Hepatocyte (in vitro differentiated cells): ENCODE measurements at regions not wholly inside any gene's neighbourhood (a gene's known extent, or its start where the extent isn't known, plus 50 kb on each side); places are given as distances from the start of the nearest gene placed in this dataset.
A peak's percentile ranks its signal among the peaks of the same experiment; 100 is the strongest.

ENCODE experiments used
- DNase-seq: peaks from one replicate; pipeline ENCODE4 v3.0.0-alpha.2; 2016; ENCODE audit warnings: low spot score
- H2AFZ ChIP-seq: fragments of 200-600 bp; sonication (generic); 2 replicates; pipeline ENCODE4 v1.6.0; 2016; ENCODE audit warnings: antibody characterized with exemption, mild to moderate bottlenecking
- H3K27ac ChIP-seq: fragments of 200-600 bp; sonication (generic); 2 replicates; pipeline ENCODE4 v1.5.1; 2016; ENCODE audit warnings: mild to moderate bottlenecking
- H3K27me3 ChIP-seq: fragments of 200-600 bp; sonication (generic); 2 replicates; pipeline ENCODE4 v1.6.1; 2016
- H3K36me3 ChIP-seq: fragments of 200-600 bp; sonication (generic); replicated peaks from 2 replicates; pipeline ENCODE4 v1.5.1; 2016; ENCODE audit warnings: low read depth; ENCODE audit not compliant: insufficient read depth
- H3K4me1 ChIP-seq: fragments of 200-600 bp; sonication (generic); 2 replicates; pipeline ENCODE4 v1.5.1; 2016; ENCODE audit warnings: mild to moderate bottlenecking, moderate library complexity; ENCODE audit not compliant: insufficient read depth
- H3K4me2 ChIP-seq: fragments of 200-600 bp; sonication (generic); 2 replicates; pipeline ENCODE4 v1.6.0; 2016
- H3K4me3 ChIP-seq: fragments of 200-600 bp; sonication (generic); 2 replicates; pipeline ENCODE4 v1.5.1; 2016; ENCODE audit warnings: mild to moderate bottlenecking
- H3K79me2 ChIP-seq: fragments of 200-600 bp; sonication (generic); 2 replicates; pipeline ENCODE4 v1.6.0; 2017; ENCODE audit warnings: mild to moderate bottlenecking
- H3K9me2 ChIP-seq: fragments of 200-600 bp; sonication (generic); replicated peaks from 2 replicates; pipeline ENCODE4 v1.6.0; 2017; ENCODE audit warnings: mild to moderate bottlenecking; ENCODE audit not compliant: insufficient read depth
- H3K9me3 ChIP-seq: fragments of 200-600 bp; sonication (generic); 2 replicates; pipeline ENCODE4 v1.5.1; 2016; ENCODE audit warnings: low read depth, mild to moderate bottlenecking
- H4K20me1 ChIP-seq: fragments of 200-600 bp; sonication (generic); 2 replicates; pipeline ENCODE4 v1.6.0; 2016; ENCODE audit warnings: mild to moderate bottlenecking; ENCODE audit not compliant: insufficient read depth, poor library complexity, severe bottlenecking
- CTCF ChIP-seq: fragments of 200-600 bp; sonication (generic); IDR thresholded peaks from 2 replicates; pipeline ENCODE4 v1.5.1; 2016; ENCODE audit warnings: antibody characterized with exemption, mild to moderate bottlenecking; ENCODE audit not compliant: poor library complexity
- EZH2 ChIP-seq: fragments of 200-600 bp; sonication (generic); IDR thresholded peaks from 2 replicates; pipeline ENCODE4 v1.6.1; 2016; ENCODE audit warnings: antibody characterized with exemption, mild to moderate bottlenecking, borderline replicate concordance
- EZH2phosphoT487 ChIP-seq: fragments of 200-600 bp; sonication (generic); IDR thresholded peaks from one replicate; pipeline ENCODE4 v1.6.1; 2018; ENCODE audit warnings: antibody characterized with exemption, mild to moderate bottlenecking, low read depth, moderate library complexity; ENCODE audit not compliant: unreplicated experiment, severe bottlenecking
- WGBS: methylation state at CpG from one replicate; pipeline ENCODE4 v1.1.6; 2016; ENCODE audit warnings: low lambda C conversion rate; ENCODE audit errors: missing lambda C conversion rate; 5-methylcytosine and 5-hydroxymethylcytosine counted together

GRCh38 chr14:58724206-58724605 lies 86.4 kb downstream of the DACT1 start:
- no peak overlapping the region for H2AFZ ChIP-seq
- no peak overlapping the region for H3K4me3 ChIP-seq
- no peaks in the 10 kb centered on the region for H3K9me2 ChIP-seq
- H3K4me2 ChIP-seq: no peak overlapping the region
- H4K20me1 ChIP-seq: no peaks in the 10 kb centered on the region
- TF ChIP-seq EZH2phosphoT487 (no peak), EZH2 (no peak), CTCF (no peak)
- no peaks in the 10 kb centered on the region for H3K79me2 ChIP-seq
- no peaks in the 10 kb centered on the region for H3K36me3 ChIP-seq
- no peak for DNase-seq
- no peaks in the 10 kb centered on the region for H3K27me3 ChIP-seq
- WGBS: 85% methylated on average over 2 of the region's 2 CpGs
- H3K9me3 ChIP-seq: no peaks in the 10 kb centered on the region
- no peak overlapping the region for H3K27ac ChIP-seq
- no peaks in the 10 kb centered on the region for H3K4me1 ChIP-seq

GRCh38 chr14:58724702-58725101 lies 86.9 kb downstream of the DACT1 start:
- H3K9me3 ChIP-seq: no peaks in the 10 kb centered on the region
- H3K4me2 ChIP-seq: no peak overlapping the region
- no peaks in the 10 kb centered on the region for H3K27me3 ChIP-seq
- H3K9me2 ChIP-seq: no peaks in the 10 kb centered on the region
- no peaks in the 10 kb centered on the region for H3K4me1 ChIP-seq
- no peak overlapping the region for H3K27ac ChIP-seq
- 84% methylated on average over 1 of the region's 1 CpG for WGBS
- no peaks in the 10 kb centered on the region for H4K20me1 ChIP-seq
- H2AFZ ChIP-seq: no peak overlapping the region
- no peak for DNase-seq
- TF ChIP-seq CTCF (no peak), EZH2phosphoT487 (no peak), EZH2 (no peak)
- H3K79me2 ChIP-seq: no peaks in the 10 kb centered on the region
- H3K4me3 ChIP-seq: no peak overlapping the region
- H3K36me3 ChIP-seq: no peaks in the 10 kb centered on the region

- DNase-seq: no peak
- H3K4me2 ChIP-seq: no peak overlapping the region
- TF ChIP-seq CTCF: no peak
- no peak for TF ChIP-seq EZH2
- TF ChIP-seq EZH2phosphoT487: no peak
- H3K79me2 ChIP-seq: no peaks in the 10 kb centered on the region
- no peak overlapping the region for H2AFZ ChIP-seq
- no peak overlapping the region for H3K27ac ChIP-seq
- H3K4me1 ChIP-seq: no peaks in the 10 kb centered on the region
- no peaks in the 10 kb centered on the region for H4K20me1 ChIP-seq
- no peaks in the 10 kb centered on the region for H3K9me2 ChIP-seq
- H3K36me3 ChIP-seq: no peaks in the 10 kb centered on the region
- no peaks in the 10 kb centered on the region for H3K27me3 ChIP-seq
- no peak overlapping the region for H3K4me3 ChIP-seq
- no peaks in the 10 kb centered on the region for H3K9me3 ChIP-seq
These were observed 87.5 kb downstream of the DACT1 start for GRCh38 chr14:58725226-58725625.

- no peak for DNase-seq
- Histone ChIP-seq H3K27me3 (no peaks in the 10 kb centered on the region), H3K36me3 (no peaks in the 10 kb centered on the region), H2AFZ (peak overlapping the region; percentile 15), H3K4me3 (no peak overlapping the region), H4K20me1 (no peaks in the 10 kb centered on the region), H3K4me2 (no peak overlapping the region), H3K79me2 (no peaks in the 10 kb centered on the region), H3K27ac (no peak overlapping the region), H3K9me2 (no peaks in the 10 kb centered on the region), H3K9me3 (no peaks in the 10 kb centered on the region), H3K4me1 (no peaks in the 10 kb centered on the region)
- TF ChIP-seq EZH2phosphoT487 (no peak), EZH2 (no peak), CTCF (no peak)
- WGBS: 50% methylated on average over 2 of the region's 2 CpGs
These were observed 88.1 kb downstream of the DACT1 start for GRCh38 chr14:58725871-58726270.
